DOHH2 (cell line): ENCODE measurements at regions not wholly inside any gene's neighbourhood (a gene's known extent, or its start where the extent isn't known, plus 50 kb on each side); places are given as distances from the start of the nearest gene placed in this dataset.

Source experiments
- EZH2phosphoT487 ChIP-seq: fragments of 200-600 bp; sonication (generic); IDR thresholded peaks from 2 replicates; pipeline ENCODE4 v1.6.1; 2017; ENCODE audit warnings: borderline replicate concordance, mild to moderate bottlenecking, antibody characterized with exemption, low read length, moderate library complexity, mixed read lengths
- TF ChIP-seq, protein P1 (sequence below): fragments of 200-600 bp; sonication (generic); IDR thresholded peaks from one replicate; pipeline ENCODE4 v1.5.1; 2014; ENCODE audit warnings: antibody characterized with exemption, mild to moderate bottlenecking, low read depth, low read length; ENCODE audit not compliant: poor library complexity, severe bottlenecking

- TF ChIP-seq, protein P1, sequence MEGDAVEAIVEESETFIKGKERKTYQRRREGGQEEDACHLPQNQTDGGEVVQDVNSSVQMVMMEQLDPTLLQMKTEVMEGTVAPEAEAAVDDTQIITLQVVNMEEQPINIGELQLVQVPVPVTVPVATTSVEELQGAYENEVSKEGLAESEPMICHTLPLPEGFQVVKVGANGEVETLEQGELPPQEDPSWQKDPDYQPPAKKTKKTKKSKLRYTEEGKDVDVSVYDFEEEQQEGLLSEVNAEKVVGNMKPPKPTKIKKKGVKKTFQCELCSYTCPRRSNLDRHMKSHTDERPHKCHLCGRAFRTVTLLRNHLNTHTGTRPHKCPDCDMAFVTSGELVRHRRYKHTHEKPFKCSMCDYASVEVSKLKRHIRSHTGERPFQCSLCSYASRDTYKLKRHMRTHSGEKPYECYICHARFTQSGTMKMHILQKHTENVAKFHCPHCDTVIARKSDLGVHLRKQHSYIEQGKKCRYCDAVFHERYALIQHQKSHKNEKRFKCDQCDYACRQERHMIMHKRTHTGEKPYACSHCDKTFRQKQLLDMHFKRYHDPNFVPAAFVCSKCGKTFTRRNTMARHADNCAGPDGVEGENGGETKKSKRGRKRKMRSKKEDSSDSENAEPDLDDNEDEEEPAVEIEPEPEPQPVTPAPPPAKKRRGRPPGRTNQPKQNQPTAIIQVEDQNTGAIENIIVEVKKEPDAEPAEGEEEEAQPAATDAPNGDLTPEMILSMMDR, result no peak
- no peak for TF ChIP-seq EZH2phosphoT487
Observed at GRCh38 chr2:190791347-190791975, 89.2 kb upstream of the GLS start.
